ENCODE measurements at regions not wholly inside any gene's neighbourhood (a gene's known extent, or its start where the extent isn't known, plus 50 kb on each side); places are given as distances from the start of the nearest gene placed in this dataset.

GRCh38 chr4:186820391-186820891, 96.8 kb upstream of the FAT1 start:
- no peaks in the 10 kb centered on the region for H3K4me1 ChIP-seq
- no peaks in the 10 kb centered on the region for H3K36me3 ChIP-seq (ENCODE audit: insufficient read depth in 1 of 2, low read depth in 1 of 2)
- H3K9me3 ChIP-seq = no peaks in the 10 kb centered on the region
- no peak overlapping the region for H3K4me3 ChIP-seq
- no peaks in the 10 kb centered on the region for H3K27me3 ChIP-seq (ENCODE audit: insufficient read depth in 3 of 3, low read length in 2 of 3)
- intact Hi-C loops (cut with DNase I) = no loop called here
- TF ChIP-seq, protein P1, sequence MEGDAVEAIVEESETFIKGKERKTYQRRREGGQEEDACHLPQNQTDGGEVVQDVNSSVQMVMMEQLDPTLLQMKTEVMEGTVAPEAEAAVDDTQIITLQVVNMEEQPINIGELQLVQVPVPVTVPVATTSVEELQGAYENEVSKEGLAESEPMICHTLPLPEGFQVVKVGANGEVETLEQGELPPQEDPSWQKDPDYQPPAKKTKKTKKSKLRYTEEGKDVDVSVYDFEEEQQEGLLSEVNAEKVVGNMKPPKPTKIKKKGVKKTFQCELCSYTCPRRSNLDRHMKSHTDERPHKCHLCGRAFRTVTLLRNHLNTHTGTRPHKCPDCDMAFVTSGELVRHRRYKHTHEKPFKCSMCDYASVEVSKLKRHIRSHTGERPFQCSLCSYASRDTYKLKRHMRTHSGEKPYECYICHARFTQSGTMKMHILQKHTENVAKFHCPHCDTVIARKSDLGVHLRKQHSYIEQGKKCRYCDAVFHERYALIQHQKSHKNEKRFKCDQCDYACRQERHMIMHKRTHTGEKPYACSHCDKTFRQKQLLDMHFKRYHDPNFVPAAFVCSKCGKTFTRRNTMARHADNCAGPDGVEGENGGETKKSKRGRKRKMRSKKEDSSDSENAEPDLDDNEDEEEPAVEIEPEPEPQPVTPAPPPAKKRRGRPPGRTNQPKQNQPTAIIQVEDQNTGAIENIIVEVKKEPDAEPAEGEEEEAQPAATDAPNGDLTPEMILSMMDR (IDR thresholded peaks at IDR 0.05) = no peak
- ATAC-seq = no peak
- DNase-seq = peak in 1 of 2 donors; percentile 16
- H3K27ac ChIP-seq = no peak overlapping the region
- WGBS, 3 donors = 34 to 38% (median 34%) methylated on average over 4 of the region's 4 CpGs

DNA sequence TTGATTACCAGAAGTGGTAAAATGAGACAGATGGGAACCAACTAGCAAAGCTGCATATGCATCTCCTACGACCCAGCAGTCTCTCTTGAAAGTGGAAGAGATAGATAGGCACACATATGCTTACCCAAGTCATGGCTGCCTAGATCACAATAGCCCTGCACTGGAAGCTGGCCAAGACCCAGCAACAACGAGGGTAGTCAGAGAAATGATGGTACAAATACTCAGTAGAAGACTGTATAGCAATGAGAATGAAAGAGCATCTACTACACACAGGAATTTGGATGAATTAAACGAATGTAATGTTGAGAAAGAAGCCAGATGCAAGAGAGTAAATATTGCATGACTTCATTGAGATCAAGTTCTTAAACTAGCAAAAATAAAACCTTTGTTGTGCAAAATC, 100.3 kb upstream of the FAT1 start:
- Histone ChIP-seq H3K4me1 (no peaks in the 10 kb centered on the region), H3K9me3 (no peaks in the 10 kb centered on the region), H3K27ac (no peak overlapping the region), H3K4me3 (no peak overlapping the region), H3K36me3 (ENCODE audit: insufficient read depth in 1 of 2, low read depth in 1 of 2) (no peaks in the 10 kb centered on the region), H3K27me3 (ENCODE audit: insufficient read depth in 3 of 3, low read length in 2 of 3) (no peaks in the 10 kb centered on the region)
- intact Hi-C loops (cut with DNase I) = no loop called here
- TF ChIP-seq, protein P1 (IDR thresholded peaks at IDR 0.05) = no peak
- WGBS, 3 donors = 28 to 29% (median 28%) methylated on average over 3 of the region's 3 CpGs
- no peak for ATAC-seq
- no peak for DNase-seq

GRCh38 chr4:186825069-186825468, 101.4 kb upstream of the FAT1 start:
- ATAC-seq (no peak), DNase-seq (no peak)
- TF ChIP-seq, protein P1 (IDR thresholded peaks at IDR 0.05) = no peak
- 90 to 93% (median 93%) methylated on average over 3 of the region's 3 CpGs for WGBS, 3 donors
- H3K9me3 ChIP-seq = no peaks in the 10 kb centered on the region
- H3K27me3 ChIP-seq (ENCODE audit: insufficient read depth in 3 of 3, low read length in 2 of 3) = no peaks in the 10 kb centered on the region
- H3K27ac ChIP-seq = no peak overlapping the region
- intact Hi-C loops (cut with DNase I) = no loop called here
- no peaks in the 10 kb centered on the region for H3K4me1 ChIP-seq
- no peak overlapping the region for H3K4me3 ChIP-seq
- no peaks in the 10 kb centered on the region for H3K36me3 ChIP-seq (ENCODE audit: insufficient read depth in 1 of 2, low read depth in 1 of 2)

- no peak for DNase-seq
- 49 to 78% (median 60%) methylated on average over 2 of the region's 2 CpGs for WGBS, 3 donors
These were observed 102.3 kb upstream of the FAT1 start for GRCh38 chr4:186826006-186826405.

More at GRCh38 chr4:186826006-186826405, 102.3 kb upstream of the FAT1 start:
- intact Hi-C loops (cut with DNase I) = no loop called here
- Histone ChIP-seq H3K9me3 (no peaks in the 10 kb centered on the region), H3K36me3 (ENCODE audit: insufficient read depth in 1 of 2, low read depth in 1 of 2) (no peaks in the 10 kb centered on the region), H3K4me3 (no peak overlapping the region), H3K27ac (no peak overlapping the region), H3K4me1 (no peaks in the 10 kb centered on the region), H3K27me3 (ENCODE audit: insufficient read depth in 3 of 3, low read length in 2 of 3) (no peaks in the 10 kb centered on the region)
- no peak for ATAC-seq
- TF ChIP-seq, protein P1 (IDR thresholded peaks at IDR 0.05) = no peak

All from psoas muscle (tissue), 7 donors.